Hematopoietic multipotent progenitor cell treated with erythropoietin and hydrocortisone succinate and interleukin-3 and kit ligand, for 8 days (in vitro differentiated cells): ENCODE measurements at regions not wholly inside any gene's neighbourhood (a gene's known extent, or its start where the extent isn't known, plus 50 kb on each side); places are given as distances from the start of the nearest gene placed in this dataset.
"Not testable (repeated sequence)": the region's sequence is repeated elsewhere in the genome, so short reads cannot be mapped to it uniquely, and the experiment has no call there.

Experiments
- DNase-seq: peaks from one replicate; pipeline ENCODE4 v3.0.0-alpha.2; 2015

GRCh38 chr17:22044706-22045246 lies 352.5 kb downstream of the KCNJ18 start:
- not testable (repeated sequence) for DNase-seq

- not testable (repeated sequence) for DNase-seq
These were observed 355.2 kb downstream of the KCNJ18 start for GRCh38 chr17:22047521-22047920.

- DNase-seq: not testable (repeated sequence)
These were observed 355.9 kb downstream of the KCNJ18 start for GRCh38 chr17:22048226-22048625.

GRCh38 chr17:22050766-22051165 lies 358.4 kb downstream of the KCNJ18 start:
- DNase-seq: not testable (repeated sequence)

GRCh38 chr17:22052715-22053114 lies 360.4 kb downstream of the KCNJ18 start:
- DNase-seq: not testable (repeated sequence)

- DNase-seq: not testable (repeated sequence)
These were observed 364.2 kb downstream of the KCNJ18 start for GRCh38 chr17:22056566-22056965.

- not testable (repeated sequence) for DNase-seq
These were observed 383.6 kb downstream of the KCNJ18 start for GRCh38 chr17:22075918-22076317.

- not testable (repeated sequence) for DNase-seq
These were observed 396.3 kb downstream of the KCNJ18 start for GRCh38 chr17:22088589-22088988.

GRCh38 chr17:22090263-22090935 lies 398.1 kb downstream of the KCNJ18 start:
- DNase-seq: no peak

GRCh38 chr17:22091041-22091679 lies 398.8 kb downstream of the KCNJ18 start:
- DNase-seq: not testable (repeated sequence)

- DNase-seq: not testable (repeated sequence)
These were observed 399.5 kb downstream of the KCNJ18 start for GRCh38 chr17:22091840-22092239.

- DNase-seq: not testable (repeated sequence)
These were observed 403.1 kb downstream of the KCNJ18 start for GRCh38 chr17:22095414-22095813.

- DNase-seq: not testable (repeated sequence)
These were observed 407.3 kb downstream of the KCNJ18 start for GRCh38 chr17:22099633-22100032.

- DNase-seq: no peak
These were observed 409.9 kb downstream of the KCNJ18 start for GRCh38 chr17:22102177-22102576.

- not testable (repeated sequence) for DNase-seq
These were observed 424.4 kb downstream of the KCNJ18 start for GRCh38 chr17:22116720-22117119.

- not testable (repeated sequence) for DNase-seq
These were observed 425.1 kb downstream of the KCNJ18 start for GRCh38 chr17:22117401-22117800.

- DNase-seq: not testable (repeated sequence)
These were observed 426.7 kb downstream of the KCNJ18 start for GRCh38 chr17:22119016-22119415.

- DNase-seq: not testable (repeated sequence)
These were observed 427.4 kb downstream of the KCNJ18 start for GRCh38 chr17:22119751-22120150.

- DNase-seq: no peak
These were observed 431.4 kb downstream of the KCNJ18 start for GRCh38 chr17:22123536-22124281.

- DNase-seq: no peak
These were observed 435.8 kb downstream of the KCNJ18 start for GRCh38 chr17:22128171-22128570.

GRCh38 chr17:22128723-22129122 lies 436.4 kb downstream of the KCNJ18 start:
- DNase-seq: no peak

- not testable (repeated sequence) for DNase-seq
These were observed 437.6 kb downstream of the KCNJ18 start for GRCh38 chr17:22129920-22130319.

GRCh38 chr17:22131740-22132139 lies 439.4 kb downstream of the KCNJ18 start:
- DNase-seq: no peak
